ENCODE measurements at regions not wholly inside any gene's neighbourhood (a gene's known extent, or its start where the extent isn't known, plus 50 kb on each side); places are given as distances from the start of the nearest gene placed in this dataset.

DNA sequence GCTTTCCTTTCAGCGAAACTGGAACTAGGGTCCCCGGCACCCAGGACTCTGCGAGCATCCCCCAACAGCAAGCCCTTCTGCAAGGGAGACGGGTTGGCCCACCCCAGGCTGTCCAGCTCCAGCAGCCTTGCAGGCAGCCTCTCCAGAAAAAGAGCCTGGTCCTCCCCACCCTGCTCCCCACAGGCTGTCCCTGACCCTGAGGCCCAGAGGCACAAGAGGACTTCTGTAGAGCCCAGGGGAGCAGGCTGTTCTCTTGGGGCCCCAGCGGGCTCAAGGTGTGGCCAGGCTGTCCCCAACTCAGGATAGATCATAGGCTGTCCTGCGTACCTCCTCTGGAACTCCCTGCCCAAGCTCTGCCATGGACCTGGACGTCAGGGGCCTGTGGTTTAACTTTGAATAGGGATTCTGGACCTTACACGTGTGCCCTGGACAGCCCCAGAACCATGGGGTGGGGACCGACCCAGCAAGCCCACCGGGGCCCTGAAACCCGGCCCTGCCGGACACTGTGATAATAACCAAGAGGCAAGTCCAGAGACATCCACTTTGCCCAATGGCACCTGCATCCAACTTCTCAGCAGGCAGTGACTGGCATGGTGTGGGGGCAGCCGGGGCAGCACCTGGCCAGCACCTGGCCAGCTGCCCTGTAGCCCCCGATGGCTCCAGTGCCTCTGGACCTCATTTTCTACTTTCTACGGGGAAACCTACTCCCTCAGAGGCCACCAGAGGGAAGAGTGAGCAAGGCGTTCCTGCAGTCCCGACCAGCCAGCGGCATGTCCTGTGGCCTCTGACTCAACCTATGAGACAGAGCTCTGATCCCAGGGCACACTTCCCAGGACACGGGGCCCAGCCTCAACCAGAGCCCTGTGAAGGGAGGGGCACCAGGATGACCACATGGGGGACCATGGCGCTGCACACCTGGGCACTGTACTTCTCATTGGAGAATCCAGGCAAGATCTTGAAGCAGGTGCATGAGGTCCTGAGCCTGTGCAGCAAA, 50.9 kb upstream of the TPM4 start:
- TF ChIP-seq, protein P1, sequence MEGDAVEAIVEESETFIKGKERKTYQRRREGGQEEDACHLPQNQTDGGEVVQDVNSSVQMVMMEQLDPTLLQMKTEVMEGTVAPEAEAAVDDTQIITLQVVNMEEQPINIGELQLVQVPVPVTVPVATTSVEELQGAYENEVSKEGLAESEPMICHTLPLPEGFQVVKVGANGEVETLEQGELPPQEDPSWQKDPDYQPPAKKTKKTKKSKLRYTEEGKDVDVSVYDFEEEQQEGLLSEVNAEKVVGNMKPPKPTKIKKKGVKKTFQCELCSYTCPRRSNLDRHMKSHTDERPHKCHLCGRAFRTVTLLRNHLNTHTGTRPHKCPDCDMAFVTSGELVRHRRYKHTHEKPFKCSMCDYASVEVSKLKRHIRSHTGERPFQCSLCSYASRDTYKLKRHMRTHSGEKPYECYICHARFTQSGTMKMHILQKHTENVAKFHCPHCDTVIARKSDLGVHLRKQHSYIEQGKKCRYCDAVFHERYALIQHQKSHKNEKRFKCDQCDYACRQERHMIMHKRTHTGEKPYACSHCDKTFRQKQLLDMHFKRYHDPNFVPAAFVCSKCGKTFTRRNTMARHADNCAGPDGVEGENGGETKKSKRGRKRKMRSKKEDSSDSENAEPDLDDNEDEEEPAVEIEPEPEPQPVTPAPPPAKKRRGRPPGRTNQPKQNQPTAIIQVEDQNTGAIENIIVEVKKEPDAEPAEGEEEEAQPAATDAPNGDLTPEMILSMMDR (IDR thresholded peaks at IDR 0.05) = peak; percentile 26
- DNase-seq (no peak), ATAC-seq (peak; percentile 20 to 45)
- H3K9me3 ChIP-seq = no peaks in the 10 kb centered on the region
- H3K27me3 ChIP-seq (ENCODE audit: low read depth) = no peaks in the 10 kb centered on the region
- no peak overlapping the region for H3K27ac ChIP-seq
- H3K4me3 ChIP-seq = no peak overlapping the region
- no peaks in the 10 kb centered on the region for H3K36me3 ChIP-seq
- intact Hi-C loops (cut with DNase I) = no loop called here
- H3K4me1 ChIP-seq = no peaks in the 10 kb centered on the region

DNA sequence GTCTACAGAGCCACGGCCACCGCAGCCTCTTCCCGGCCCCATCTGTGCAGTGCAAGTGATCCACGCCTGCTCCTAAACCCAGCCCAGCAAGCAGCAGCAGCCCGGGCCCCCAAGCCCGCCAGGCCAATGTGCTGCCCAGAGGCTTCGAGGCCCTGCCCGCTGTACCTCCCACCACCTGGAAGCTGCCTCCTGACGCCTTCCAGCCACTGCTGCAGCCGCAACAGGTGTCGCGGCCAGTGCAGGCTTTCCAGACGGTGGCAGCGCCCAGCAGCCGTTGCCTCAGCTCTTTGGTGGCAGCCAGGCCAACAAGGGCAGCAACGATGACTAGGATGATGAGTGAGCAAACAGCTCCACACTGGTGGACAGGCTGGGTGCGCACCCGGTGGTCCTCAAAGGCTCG, 50.2 kb upstream of the TPM4 start:
- ATAC-seq (no peak), DNase-seq (no peak)
- Histone ChIP-seq H3K27me3 (ENCODE audit: low read depth) (no peaks in the 10 kb centered on the region), H3K4me3 (no peak overlapping the region), H3K4me1 (no peaks in the 10 kb centered on the region), H3K9me3 (no peaks in the 10 kb centered on the region), H3K36me3 (no peaks in the 10 kb centered on the region), H3K27ac (no peak overlapping the region)
- intact Hi-C loops (cut with DNase I) = no loop called here
- TF ChIP-seq, protein P1 (IDR thresholded peaks at IDR 0.05) = no peak

All from lower lobe of right lung (tissue), 2 donors.